GM06990 (cell line): ENCODE measurements at regions not wholly inside any gene's neighbourhood (a gene's known extent, or its start where the extent isn't known, plus 50 kb on each side); places are given as distances from the start of the nearest gene placed in this dataset.

Source experiments
- DNase-seq: peaks from one replicate; pipeline ENCODE4 v3.0.0-alpha.2; 2011; ENCODE audit not compliant: insufficient read length; ENCODE audit errors: extremely low read depth
- H3K27me3 ChIP-seq: replicated peaks from 2 replicates; pipeline ENCODE4 v1.6.0; 2011; ENCODE audit warnings: low read length; ENCODE audit not compliant: control insufficient read depth, insufficient read depth
- H3K36me3 ChIP-seq: 2 replicates; pipeline ENCODE4 v1.5.1; 2011; ENCODE audit warnings: low read length; ENCODE audit not compliant: control insufficient read depth, insufficient read depth
- H3K4me3 ChIP-seq: replicated peaks from 2 replicates; pipeline ENCODE4 v1.5.1; 2011; ENCODE audit warnings: low read depth, mild to moderate bottlenecking, control low read depth, low read length
- CTCF ChIP-seq: IDR thresholded peaks from 2 replicates; pipeline ENCODE4 v1.5.1; 2011; ENCODE audit warnings: low read length, control low read depth, mild to moderate bottlenecking, inconsistent platforms; ENCODE audit not compliant: insufficient read depth, poor library complexity, severe bottlenecking

DNA sequence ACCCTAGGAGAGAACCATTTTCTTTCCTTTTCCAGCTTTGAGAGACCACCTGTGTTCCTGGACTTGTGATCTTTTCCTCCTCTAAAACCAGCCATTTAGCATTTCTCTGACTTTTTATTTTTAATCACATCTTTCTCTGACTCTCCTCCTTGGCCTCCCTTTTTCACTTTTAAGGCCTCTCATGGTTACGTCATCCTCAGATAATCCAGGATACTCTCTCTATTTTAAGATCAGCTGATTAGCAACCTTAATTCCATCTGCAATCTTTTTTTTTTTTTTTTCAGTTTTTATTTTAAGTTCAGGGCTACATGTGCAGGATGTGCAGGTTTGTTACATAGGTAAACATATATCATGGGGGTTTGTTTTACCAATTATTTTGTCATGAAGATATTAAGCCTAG is 54.0 kb downstream of the RFPL4B start:
- Histone ChIP-seq H3K27me3 (no peaks in the 10 kb centered on the region), H3K36me3 (no peaks in the 10 kb centered on the region), H3K4me3 (no peak overlapping the region)
- DNase-seq = no peak
- TF ChIP-seq CTCF = no peak

- Histone ChIP-seq H3K27me3 (no peaks in the 10 kb centered on the region), H3K36me3 (no peaks in the 10 kb centered on the region), H3K4me3 (no peak overlapping the region)
- DNase-seq = no peak
- TF ChIP-seq CTCF = no peak
Measured at GRCh38 chr6:112407101-112407590, 60.0 kb downstream of the RFPL4B start.

DNA sequence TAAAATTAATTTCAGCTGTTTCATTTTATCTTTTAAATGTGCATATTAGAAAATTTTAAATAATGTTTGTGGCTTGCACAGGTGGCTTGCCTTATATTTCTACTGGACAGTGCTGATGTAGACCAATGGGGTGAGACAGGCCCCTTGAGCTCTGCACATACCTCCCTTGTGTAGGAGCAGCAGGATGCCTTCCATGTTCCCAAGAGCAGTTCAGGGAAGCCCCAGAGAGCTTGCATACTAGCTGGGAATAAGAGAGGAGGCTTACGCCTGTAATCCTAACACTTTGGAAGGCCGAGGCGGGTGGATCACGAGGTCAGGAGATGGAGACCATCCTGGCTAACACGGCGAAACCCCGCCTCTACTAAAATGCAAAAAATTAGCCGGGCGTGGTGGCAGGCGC is 61.4 kb downstream of the RFPL4B start:
- no peak for DNase-seq
- Histone ChIP-seq H3K4me3 (no peak overlapping the region), H3K27me3 (no peaks in the 10 kb centered on the region), H3K36me3 (no peaks in the 10 kb centered on the region)
- TF ChIP-seq CTCF = no peak

DNA sequence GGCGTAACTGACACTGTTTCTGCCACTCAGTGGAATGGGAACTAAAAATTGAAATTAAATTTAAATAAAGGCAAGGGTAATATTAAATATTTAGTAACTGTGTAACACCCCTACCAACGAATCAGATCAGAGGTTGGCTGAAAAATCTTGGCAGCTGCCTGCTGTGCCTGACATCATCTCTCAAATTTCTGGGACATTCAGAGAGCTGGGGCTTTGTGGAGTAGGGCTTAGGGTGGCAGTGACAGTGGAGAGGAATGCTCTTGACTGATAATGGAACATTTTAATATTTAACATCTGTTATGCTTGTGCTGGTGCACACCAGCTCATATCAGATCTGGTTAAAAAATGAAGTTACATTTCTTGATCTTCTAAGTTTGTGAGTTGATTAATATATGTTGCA is 62.2 kb downstream of the RFPL4B start:
- Histone ChIP-seq H3K36me3 (no peaks in the 10 kb centered on the region), H3K4me3 (no peak overlapping the region), H3K27me3 (no peaks in the 10 kb centered on the region)
- TF ChIP-seq CTCF = no peak
- DNase-seq = no peak

- no peak overlapping the region for H3K4me3 ChIP-seq
- TF ChIP-seq CTCF = no peak
- H3K36me3 ChIP-seq = no peaks in the 10 kb centered on the region
- H3K27me3 ChIP-seq = no peaks in the 10 kb centered on the region
- DNase-seq = no peak
Measured at GRCh38 chr6:112413780-112414179, 66.7 kb downstream of the RFPL4B start.

DNA sequence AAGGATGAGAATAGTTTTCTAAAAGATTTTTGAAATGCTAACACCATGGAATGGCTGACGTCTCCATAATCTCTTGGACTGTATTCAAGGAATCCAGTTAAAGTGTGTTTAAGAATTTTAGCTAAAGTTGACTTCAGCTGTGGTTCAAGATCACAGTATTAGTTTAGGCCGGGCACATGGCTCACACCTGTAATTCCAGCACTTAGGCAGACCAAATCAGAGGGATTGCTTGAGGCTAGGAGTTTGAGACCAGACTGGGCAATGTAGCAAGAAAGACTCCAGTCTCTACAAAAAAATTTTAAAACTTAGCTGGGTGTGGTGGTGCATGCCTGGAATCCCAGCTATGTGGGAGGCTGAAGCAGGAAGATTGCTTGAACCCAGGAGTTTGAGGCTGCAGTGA is 68.2 kb downstream of the RFPL4B start:
- H3K27me3 ChIP-seq = no peaks in the 10 kb centered on the region
- no peak overlapping the region for H3K4me3 ChIP-seq
- no peaks in the 10 kb centered on the region for H3K36me3 ChIP-seq
- no peak for TF ChIP-seq CTCF
- DNase-seq = no peak
